Fibroblast of skin of left quadriceps (primary cell): ENCODE measurements at regions not wholly inside any gene's neighbourhood (a gene's known extent, or its start where the extent isn't known, plus 50 kb on each side); places are given as distances from the start of the nearest gene placed in this dataset.
"Not testable (repeated sequence)": the region's sequence is repeated elsewhere in the genome, so short reads cannot be mapped to it uniquely, and the experiment has no call there.

Experiments used
- DNase-seq, 2 experiments: peaks; one replicate each; pipeline ENCODE4 v3.0.0-alpha.2; 2013; ENCODE audit warnings: low read depth in 2 of 2

DNA sequence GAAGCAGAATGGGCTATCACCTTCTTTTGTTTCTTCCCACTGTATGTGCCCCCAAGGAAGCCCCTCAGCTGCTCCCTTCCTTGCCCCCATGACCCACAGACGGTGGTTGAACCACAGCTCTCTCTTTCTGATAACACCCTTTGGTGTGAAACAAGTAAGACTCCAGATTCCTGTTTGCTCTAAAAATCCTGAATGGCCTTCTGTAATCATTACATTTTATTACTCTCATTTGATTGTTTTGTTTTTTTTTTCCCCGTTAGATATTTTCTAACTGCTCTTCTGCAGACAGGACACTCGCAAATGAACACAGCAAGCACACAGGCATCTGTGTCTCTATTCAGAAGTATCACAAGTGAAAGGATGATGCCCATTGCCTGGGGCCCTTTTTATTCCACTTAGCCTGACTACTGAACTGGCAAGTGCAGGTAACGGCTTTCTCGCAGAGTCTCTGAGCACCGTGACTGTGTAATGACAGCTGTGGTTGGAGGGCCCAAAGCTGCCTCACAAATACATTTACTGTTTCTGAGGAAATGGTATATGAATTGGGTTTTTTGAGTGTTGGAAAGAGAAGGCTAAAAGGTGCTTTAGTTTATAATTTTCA is 59.3 kb downstream of the OXGR1 start:
- no peak for DNase-seq

DNA sequence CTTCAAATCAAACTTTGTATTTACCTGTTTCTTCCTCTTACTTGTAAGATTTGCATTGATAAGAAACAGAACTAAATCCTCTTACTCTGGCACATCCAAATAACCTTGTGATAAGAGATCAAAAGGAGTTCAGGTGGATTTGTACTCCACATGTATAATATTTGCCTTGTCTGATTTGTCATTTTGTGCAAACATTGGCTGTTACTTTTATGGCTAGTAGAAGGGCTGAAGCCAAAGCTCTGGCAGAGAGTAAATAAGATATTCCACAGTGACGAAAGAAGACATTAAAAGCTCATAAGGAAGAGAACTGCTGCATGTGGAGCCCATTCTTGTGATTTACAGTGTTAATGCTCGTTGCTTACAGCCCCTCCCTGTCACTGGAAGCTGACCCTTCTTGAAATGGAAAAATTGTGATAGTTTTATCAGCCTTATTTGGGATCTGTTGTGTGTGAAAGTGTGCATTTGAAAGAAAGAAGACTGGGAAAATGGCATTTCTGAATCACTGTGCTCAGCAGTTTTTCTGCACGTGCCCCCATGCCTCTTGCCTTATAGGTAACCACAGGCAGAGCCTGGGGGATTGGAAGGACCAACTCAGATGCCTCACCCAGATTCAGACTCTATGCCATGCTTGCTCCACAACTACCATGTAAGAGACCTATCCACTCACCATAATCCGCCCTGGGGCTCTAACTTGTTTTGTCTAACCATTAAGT is 68.2 kb downstream of the OXGR1 start:
- DNase-seq: no peak

GRCh38 chr13:96925477-96925876 is 68.8 kb downstream of the OXGR1 start:
- no peak for DNase-seq

DNA sequence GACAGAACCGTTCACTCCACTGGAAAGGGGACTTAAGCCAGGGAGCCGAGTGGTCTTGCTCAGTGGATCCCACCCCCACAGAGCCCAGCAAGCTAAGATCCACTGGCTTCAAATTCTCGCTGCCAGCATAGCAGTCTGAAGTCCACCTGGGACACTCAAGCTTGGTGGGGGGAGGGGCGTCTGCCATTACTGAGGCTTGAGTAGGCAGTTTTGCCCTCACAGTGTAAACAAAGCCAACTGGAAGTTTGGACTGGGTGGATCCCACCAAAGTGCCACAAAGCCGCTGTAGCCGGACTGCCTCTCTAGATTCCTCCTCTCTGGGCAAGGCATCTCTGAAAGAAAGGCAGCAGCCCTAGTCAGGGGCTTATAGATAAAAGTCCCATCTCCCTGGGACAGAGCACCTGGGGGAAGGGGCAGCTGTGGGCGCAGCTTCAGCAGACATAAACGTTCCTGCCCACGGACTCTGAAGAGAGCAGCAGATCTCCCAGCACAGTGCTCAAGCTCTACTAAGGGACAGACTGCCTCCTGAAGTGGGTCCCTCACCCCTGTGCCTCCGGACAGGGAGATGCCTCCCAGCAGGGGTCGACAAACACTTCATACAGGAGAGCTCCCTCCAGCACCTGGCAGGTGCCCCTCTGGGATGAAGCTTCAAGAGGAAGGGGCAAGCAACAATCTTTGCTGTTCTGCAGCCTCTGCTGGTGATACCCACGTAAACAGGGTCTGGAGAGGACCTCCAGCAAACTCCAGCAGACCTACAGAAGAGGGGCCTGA is 75.2 kb downstream of the OXGR1 start:
- not testable (repeated sequence) for DNase-seq

GRCh38 chr13:96904232-96904631 is 90.0 kb downstream of the OXGR1 start:
- DNase-seq: no peak

DNA sequence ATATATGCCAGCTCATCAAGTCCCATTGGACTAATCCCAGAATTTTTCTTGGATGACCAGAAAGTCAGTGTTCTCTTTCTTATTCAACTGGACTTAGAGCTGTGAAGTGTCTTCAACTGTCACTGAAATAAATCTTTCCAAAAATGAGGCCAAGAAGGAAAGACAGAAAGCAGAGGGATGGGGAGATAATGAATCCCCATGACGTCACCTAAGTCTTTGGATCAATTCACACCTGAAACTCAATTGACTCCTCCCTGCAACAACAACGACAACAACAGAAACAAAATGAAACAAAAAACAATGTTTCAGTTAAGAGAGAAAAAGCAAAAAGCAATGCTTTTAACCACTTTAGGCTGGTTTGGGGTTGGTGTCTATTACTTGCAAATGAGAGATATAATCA is 91.2 kb downstream of the OXGR1 start:
- DNase-seq: no peak

GRCh38 chr13:96900986-96901385 is 93.3 kb downstream of the OXGR1 start:
- DNase-seq: no peak

DNA sequence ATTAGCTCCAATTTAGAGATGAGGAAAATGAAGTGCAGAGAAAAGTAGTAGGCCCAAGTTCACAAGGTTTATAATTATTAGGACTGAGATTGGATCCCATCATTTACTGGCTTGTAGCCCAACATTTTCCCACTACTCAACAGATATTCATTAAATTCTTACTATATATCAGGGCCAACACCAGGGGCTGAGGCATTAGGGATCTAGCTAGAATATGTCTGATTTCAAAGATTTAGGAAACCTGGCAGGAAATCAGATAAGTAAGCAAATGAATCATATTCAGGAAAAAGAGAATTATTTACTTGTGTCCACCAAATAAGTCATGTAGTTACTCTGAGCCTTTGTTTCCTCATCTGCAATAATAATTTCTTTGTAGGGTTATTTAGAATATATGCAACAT is 94.3 kb downstream of the OXGR1 start:
- no peak for DNase-seq

DNA sequence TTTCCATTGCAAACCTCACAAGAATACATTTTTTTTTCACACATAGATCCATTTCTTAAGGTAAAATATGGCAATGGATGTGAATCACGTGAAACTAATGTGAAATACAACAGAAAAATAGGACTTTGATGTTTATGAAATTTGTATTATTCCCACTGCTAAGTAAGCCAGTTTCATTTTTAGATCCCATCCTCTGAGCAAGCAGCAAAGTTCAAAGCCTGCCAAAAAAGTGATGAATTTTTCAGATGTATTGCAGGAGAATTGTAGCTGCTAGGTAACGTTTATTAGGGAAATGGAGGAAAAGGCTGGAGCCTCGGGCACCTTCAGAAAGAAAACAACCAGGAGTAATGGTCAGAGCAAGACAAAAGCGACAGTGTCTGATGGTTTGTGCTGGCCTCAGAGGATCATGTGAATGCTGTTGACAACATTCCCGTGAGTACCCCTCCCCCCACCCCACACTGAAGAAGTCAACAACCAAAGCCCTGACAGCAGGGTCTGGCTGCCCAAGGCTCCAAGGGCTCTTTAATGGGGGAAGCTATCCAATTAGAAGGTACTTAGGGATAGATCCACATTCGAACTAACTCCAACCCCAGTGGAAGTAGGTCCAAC is 95.5 kb downstream of the OXGR1 start:
- no peak for DNase-seq

- peak; percentile 58 to 59 for DNase-seq
Measured at GRCh38 chr13:96898212-96898611, 96.1 kb downstream of the OXGR1 start.
